RPMI7951 (cell line): ENCODE measurements at regions not wholly inside any gene's neighbourhood (a gene's known extent, or its start where the extent isn't known, plus 50 kb on each side); places are given as distances from the start of the nearest gene placed in this dataset.
"Not testable (repeated sequence)": the region's sequence is repeated elsewhere in the genome, so short reads cannot be mapped to it uniquely, and the experiment has no call there.

Source experiments
- DNase-seq: peaks from one replicate; pipeline ENCODE4 v3.0.0-alpha.2; 2012; ENCODE audit warnings: low read depth

- DNase-seq, result no peak
Observed at GRCh38 chr1:221886311-221886710, 144.4 kb upstream of the DUSP10 start.

GRCh38 chr1:221884821-221885220, 142.9 kb upstream of the DUSP10 start:
- peak; percentile 57 for DNase-seq

DNA sequence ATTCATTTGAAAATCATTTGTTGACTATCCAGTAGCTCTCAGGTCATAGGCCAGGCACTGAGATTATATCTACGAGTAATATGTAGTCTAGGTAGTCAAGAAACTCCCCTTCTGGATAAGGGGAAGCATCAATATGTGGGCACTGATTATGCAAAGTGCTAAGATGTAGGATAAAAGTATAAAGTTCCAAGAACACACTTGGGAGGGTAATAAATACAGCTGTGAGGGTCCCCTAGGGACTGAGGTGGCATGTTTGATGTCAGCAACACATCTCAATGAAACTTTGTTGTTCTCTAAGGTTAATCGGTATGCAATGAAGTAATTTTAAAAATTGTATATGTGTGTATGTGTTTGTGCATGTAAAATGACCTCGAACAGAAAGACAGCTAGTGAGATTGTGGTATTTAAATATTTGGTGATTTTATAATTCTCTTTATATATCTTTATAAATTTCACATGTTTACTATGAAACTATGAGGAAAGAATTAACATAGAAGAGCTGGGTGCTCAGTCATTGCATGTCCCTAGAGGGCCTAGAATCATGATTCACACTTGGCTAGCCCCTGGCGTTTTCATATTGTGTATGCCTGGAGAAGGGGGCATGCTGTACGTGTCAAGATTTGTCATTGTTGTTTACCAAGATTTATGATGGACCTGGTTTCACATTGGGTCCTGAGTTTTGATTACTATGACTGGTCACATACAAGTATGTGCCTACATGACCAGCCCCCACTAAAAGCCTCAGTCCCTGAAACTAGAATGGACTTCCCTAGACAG, 140.1 kb upstream of the DUSP10 start:
- no peak for DNase-seq

GRCh38 chr1:221880182-221880581, 138.3 kb upstream of the DUSP10 start:
- DNase-seq, result no peak

DNA sequence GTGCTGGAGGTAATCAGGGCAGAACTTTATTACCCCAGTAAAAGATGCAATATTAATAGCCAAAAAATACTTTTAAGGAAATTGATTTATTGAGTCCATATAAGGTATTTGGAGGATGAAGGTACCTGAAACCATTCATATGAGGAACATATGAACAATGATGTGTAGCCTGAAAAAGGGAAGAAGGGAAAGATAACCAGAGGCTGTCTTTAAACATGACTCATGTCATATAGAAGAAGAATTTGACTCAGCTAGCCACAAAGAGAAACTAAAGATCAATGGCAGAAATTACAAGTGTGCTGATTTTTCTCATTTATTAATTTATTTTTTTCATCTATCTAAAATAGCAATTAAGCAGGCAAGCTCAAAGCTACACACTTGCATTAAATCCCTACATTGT, 136.2 kb upstream of the DUSP10 start:
- peak; percentile 44 for DNase-seq

GRCh38 chr1:221877311-221877710, 135.4 kb upstream of the DUSP10 start:
- no peak for DNase-seq

DNA sequence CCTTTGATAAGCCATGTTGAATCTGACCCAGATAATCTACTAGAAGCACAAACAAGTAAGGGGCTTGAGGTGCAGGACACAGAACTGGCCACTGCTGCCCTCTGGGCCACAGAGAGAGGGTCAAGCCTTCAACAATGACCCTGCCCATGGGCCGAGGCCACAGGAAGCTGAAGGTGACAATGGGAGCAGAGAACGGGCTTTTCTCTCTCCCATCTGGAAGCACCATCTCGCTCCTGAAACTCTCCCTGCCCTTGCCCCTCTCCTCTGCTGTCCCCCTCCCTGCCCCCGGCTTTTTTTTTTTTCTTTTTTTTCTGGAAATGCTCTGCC, 133.1 kb upstream of the DUSP10 start:
- DNase-seq, result no peak

DNA sequence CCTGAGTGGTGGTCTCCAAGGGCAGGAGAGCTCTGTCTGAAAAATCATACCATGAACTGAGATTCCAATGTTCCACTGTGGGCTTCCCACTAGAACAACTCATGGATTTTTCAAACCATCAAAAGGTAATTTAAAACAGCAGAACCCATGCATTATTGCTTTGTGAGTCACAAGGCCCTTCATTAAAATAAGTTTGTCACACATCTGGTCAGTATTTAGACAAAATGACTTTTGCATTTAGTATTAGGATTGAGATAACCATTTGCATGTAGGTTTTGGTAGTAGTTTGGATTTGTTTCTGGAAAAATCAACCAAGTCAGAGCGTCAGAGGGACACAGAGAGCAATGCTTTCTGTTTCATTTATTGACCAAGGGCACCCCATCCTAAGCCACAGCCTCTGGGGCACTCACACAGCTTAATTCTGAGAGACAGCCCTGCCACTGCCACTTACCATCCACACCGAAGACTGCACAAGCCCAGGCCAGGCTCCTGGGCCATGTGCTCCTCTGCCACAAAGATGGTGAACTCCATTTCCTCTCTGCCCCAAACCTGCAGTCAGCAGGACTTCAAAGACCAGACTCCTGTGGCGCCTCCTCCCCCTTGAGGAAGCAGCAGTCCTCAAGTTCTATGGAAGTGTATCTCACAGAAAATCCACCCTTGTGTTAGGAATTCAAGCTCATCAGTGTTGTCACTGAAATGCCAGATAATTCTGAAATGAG, 132.6 kb upstream of the DUSP10 start:
- DNase-seq, result peak; percentile 85

DNA sequence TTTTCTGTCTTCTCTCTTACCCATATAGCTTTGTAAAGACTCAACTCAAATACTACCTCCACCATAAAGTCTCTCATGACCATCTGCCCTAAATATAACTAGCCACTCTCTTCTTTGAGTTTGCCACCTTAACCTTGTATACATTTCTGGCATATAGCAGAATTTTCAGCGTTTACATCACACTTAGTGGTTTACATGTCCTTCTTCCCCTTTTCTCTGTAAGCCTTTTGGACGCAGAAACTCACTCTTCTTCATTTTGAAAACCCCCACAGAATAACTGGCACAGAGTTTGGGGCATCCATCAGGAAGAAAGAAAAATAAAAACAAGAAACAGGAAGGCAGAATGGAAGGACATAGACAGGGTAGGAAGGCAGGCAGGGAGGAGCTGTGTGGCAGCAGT, 131.8 kb upstream of the DUSP10 start:
- no peak for DNase-seq

- no peak for DNase-seq
Observed at GRCh38 chr1:221871056-221871455, 129.2 kb upstream of the DUSP10 start.

DNA sequence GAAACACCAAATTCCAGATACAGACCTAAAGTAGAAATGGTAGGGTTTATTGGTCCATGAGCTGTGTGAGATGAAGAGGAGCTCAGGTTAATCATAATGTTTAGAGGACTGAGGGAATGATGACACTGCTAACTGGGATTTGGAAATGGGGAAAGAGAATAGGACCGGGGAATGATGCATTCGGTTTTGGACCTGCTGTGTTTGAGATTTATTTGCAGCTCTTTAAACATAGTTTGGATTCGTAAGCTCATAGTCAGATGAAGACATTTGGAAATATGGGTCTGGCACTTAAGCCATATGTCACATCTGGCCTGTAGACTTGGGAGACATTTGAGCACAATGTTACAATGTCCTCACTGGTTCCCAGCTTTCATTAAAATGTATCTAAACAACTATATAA, 127.9 kb upstream of the DUSP10 start:
- DNase-seq, result no peak

DNA sequence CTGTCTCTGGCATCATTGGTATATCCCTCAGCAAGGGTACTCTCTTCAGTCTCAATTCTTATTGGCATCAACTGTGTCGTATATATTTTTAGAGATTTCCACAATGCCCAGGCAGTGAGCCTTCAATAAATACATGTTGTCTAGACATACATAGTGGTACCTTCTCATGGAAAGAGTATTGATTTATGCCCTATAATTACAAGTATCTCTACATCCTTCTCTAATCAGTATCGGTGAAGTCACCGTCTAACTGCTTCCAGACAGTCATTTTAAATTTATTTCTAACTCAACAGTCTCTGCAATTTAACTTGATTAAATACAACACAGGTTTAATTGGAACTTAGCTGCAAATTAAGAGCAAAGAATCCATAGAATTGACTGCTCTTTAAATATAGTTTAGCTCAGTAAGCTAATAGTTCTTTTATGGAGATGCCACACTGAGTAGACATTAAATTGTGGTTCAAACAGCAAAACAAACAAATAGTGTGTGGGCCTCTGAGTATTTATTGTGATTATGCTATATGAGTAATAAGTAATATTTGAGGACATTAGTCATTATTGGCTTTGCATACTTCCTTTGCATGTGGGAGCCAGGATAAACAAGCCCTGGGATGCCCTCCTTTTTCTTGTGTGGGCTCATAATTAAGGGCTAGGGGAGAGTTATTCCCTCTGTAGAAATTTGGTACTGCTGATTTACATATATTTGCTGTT, 126.9 kb upstream of the DUSP10 start:
- DNase-seq, result peak; percentile 33

- DNase-seq, result no peak
Observed at GRCh38 chr1:221867003-221867402, 125.1 kb upstream of the DUSP10 start.

DNA sequence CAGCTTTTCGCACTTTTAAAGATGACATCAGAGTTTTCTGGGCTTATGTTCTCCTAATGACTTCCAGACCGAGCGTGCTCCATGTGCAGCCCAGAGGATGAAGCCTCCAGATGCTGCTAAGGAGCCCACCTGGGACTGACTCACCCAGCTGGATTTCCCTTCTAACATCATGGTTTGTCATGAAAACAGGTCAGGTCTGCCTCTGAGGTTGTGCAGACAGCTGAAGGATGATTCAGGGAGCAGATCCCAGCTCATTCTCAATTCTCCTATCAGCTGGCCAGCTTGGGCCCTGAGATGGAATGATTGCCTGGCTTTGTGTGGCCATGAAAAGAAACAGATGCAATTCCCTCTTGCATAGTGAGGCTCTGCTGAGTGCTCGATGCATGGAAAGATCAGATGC, 123.9 kb upstream of the DUSP10 start:
- DNase-seq, result peak; percentile 64

- DNase-seq, result no peak
Observed at GRCh38 chr1:221863635-221864034, 121.7 kb upstream of the DUSP10 start.

DNA sequence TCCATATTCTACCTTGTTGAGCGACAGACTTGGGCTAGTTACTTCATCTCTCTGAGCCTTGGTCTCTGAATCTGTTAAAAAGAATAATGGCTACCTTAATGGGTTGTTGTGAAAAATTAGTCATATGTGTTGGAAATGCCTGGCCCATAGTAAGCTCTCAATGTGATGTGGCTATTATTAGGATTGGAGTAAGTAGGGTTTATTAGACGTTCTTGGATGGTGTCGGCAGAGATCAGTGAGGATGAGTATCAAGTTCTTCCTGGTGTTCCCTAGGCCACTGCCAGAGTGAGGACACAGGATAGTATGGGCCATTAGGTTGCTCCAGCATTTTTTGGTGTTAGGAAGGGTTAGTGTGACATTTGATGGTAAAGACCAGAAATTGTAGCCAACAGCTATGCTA, 121.1 kb upstream of the DUSP10 start:
- no peak for DNase-seq

DNA sequence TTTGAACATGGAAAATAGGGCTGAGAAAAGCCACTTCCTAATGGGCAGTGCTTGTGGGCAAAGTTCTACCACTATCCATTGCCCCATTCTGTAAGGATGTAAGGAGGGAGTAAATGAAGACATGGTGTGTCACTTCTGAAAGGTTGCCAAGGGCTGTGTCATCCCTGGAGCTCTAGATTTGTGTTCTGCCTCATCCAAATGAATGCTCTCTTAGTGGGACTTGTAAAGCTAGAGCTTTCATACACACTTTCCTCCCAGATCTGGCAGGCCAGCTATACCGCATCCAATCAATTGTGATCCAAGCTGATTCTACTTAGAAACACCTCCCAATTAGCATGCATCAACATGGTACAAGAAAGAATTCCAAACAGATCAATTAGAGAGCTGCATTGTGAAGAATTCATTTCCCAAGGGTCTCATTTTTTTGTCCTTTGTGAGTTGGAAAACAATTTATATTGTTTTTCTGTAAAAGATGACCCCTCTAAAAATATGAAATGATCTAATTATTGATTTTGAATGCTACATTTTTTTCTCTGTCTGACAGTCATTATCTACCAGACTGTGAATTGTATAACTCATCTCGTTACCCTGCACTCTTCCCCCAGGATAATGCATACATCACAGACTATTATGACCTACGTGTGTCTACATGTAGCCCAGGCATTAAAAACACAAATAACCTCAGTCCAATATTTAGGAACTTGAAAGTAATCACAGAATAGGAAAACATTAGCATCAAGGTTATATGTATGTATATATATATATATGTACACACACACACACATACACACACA, 117.1 kb upstream of the DUSP10 start:
- DNase-seq, result peak; percentile 94

DNA sequence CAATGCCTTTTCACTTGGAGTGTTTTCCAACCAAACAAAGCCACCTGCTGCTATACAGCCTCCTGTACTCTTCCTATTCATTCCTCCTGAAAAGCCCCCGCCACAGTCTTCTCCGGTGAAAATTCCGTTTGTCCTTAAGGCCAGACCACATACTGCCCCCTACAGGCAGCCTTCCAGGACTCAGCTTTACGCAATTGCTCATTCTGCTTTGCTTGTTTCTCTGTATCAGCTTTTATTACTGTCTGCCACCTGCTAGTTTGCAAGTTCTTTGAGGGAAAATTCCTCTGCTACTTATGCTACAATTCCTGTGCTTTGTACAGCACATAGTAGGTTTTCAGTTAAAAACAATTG, 115.2 kb upstream of the DUSP10 start:
- not testable (repeated sequence) for DNase-seq

DNA sequence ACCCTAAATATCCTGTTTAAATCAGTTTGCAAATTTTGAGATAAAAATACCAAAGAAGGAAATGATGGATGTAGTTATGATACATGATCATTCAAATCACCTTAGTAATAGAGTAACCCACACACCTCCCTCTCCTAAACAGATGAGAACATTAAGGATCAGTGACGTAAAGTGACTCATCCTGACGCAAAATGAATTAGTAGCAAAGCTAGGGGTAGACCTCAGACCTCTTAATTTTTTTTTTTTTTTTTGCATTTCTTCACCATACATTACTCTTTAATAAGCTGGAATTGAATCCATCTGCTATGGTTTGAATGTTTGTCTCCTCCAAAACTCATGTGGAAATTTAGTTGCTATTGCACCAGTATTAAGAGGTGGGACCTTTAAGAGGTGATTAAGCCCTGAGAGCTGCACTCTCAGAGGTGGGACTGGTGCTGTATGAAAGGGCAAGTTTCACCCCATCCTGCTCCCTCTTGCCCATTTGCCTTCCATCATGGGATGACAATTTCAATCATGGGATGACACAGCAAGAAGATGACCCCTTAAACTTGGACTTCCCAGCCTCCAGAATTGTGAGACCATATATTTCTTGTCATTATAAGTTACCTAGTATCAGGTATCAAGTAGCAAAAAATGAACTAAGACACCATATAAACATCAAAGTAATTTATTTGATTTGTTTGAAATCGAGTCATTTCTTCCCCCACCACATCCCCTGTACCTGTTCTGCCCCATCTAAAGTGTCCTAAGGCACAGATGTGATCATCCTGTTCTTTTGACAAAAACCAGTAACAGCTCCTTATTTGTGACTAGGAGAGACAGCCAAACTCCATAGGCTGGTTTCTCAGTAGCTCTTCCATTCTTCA, 114.6 kb upstream of the DUSP10 start:
- no peak for DNase-seq

DNA sequence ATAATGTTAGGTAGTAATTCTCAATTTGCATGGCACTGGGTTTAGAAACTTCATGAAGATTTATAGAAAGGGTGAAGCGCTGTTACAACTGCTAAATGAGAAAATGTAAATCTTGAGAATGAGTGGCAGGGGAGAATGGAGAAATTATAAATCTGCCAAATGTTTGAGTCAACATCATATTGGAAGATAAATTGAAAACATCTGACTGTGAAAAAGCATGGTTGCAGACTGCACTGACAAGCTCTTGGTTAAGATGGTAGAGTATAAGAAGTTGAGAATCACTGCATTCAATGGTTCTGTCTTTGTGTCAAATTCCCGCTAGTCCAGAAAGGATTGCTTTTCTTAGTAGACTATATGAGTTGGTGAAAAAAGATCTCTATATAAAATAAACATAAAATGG, 113.3 kb upstream of the DUSP10 start:
- no peak for DNase-seq

- no peak for DNase-seq
Observed at GRCh38 chr1:221851336-221851735, 109.4 kb upstream of the DUSP10 start.
